ENCODE measurements at regions not wholly inside any gene's neighbourhood (a gene's known extent, or its start where the extent isn't known, plus 50 kb on each side); places are given as distances from the start of the nearest gene placed in this dataset.
"Not testable (repeated sequence)": the region's sequence is repeated elsewhere in the genome, so short reads cannot be mapped to it uniquely, and the experiment has no call there.

DNA sequence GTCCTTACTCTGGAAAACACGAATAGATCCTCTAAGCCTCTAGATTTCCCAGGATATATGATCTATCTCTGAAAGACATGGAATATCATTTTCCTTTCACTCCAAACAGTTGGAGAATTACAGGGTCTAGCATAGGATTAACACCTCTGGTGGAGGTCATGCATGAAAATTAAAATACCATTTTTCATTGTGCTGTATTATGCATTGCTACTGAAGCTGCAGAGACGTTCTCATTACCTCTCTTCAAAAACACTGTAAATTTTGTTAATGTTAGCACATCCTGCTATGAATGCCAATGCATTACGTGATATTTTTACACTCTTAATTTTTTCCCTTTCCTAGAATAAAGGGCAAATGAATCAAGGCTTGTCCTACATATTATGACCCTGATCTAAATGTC lies 558.6 kb downstream of the TBC1D32 start:
- H3K27ac ChIP-seq (ENCODE audit: low read depth, low read length): no peak overlapping the region
- CTCF ChIA-PET: no interaction called here
- POLR2A ChIA-PET: no interaction called here
- DNase-seq (ENCODE audit: low read depth, low spot score): no peak
- H3K27me3 ChIP-seq (ENCODE audit: control insufficient read depth, insufficient read depth, low read length): no peaks in the 10 kb centered on the region
- peaks cover 14% of the 10 kb centered on the region for H3K9me3 ChIP-seq (ENCODE audit: control insufficient read depth, insufficient read depth, low read length)
- H3K4me3 ChIP-seq (ENCODE audit: low read depth, low read length): no peak overlapping the region
- no peak for TF ChIP-seq CTCF (IDR thresholded peaks at IDR 0.05; ENCODE audit: low read depth, low read length)

- H3K27me3 ChIP-seq (ENCODE audit: control insufficient read depth, insufficient read depth, low read length): no peaks in the 10 kb centered on the region
- POLR2A ChIA-PET: no interaction called here
- no peak overlapping the region for H3K4me3 ChIP-seq (ENCODE audit: low read depth, low read length)
- peaks cover 10% of the 10 kb centered on the region; the same call in 1 of the 2 replicates for H3K9me3 ChIP-seq (ENCODE audit: control insufficient read depth, insufficient read depth, low read length)
- H3K27ac ChIP-seq (ENCODE audit: low read depth, low read length): no peak overlapping the region
- DNase-seq (ENCODE audit: low read depth, low spot score): no peak
- CTCF ChIA-PET: no interaction called here
- TF ChIP-seq CTCF (IDR thresholded peaks at IDR 0.05; ENCODE audit: low read depth, low read length): no peak
These were observed 560.0 kb downstream of the TBC1D32 start for GRCh38 chr6:120774275-120774674.

- H3K4me3 ChIP-seq (ENCODE audit: low read depth, low read length): no peak overlapping the region
- H3K9me3 ChIP-seq (ENCODE audit: control insufficient read depth, insufficient read depth, low read length): peaks cover 7% of the 10 kb centered on the region
- no peaks in the 10 kb centered on the region for H3K27me3 ChIP-seq (ENCODE audit: control insufficient read depth, insufficient read depth, low read length)
- DNase-seq (ENCODE audit: low read depth, low spot score): no peak
- no peak overlapping the region for H3K27ac ChIP-seq (ENCODE audit: low read depth, low read length)
- ChIA-PET CTCF (no interaction called here), POLR2A (no interaction called here)
- TF ChIP-seq CTCF (IDR thresholded peaks at IDR 0.05; ENCODE audit: low read depth, low read length): no peak
These were observed 563.3 kb downstream of the TBC1D32 start for GRCh38 chr6:120771019-120771418.

DNA sequence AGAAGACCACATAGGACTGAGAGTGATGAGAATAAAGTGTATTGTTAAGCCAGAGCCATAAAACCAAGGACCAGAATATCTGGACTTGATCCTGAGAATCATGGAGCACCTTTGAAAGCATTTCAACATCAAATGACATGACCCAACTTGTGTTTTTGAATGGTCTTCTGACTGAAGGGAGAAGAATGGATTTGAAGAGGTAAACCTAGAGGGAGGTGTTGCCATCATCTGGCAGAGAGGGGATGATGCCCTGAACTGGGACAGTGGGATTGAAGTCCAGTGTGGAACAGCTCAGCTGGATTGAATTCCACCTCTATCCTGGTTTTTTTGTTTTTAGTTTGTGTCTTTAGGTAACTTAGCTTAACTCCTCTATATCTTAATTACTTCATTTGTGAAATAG lies 570.0 kb downstream of the TBC1D32 start:
- no peak for DNase-seq (ENCODE audit: low read depth, low spot score)
- Histone ChIP-seq H3K27me3 (ENCODE audit: control insufficient read depth, insufficient read depth, low read length) (no peaks in the 10 kb centered on the region), H3K4me3 (ENCODE audit: low read depth, low read length) (no peak overlapping the region), H3K27ac (ENCODE audit: low read depth, low read length) (no peak overlapping the region), H3K9me3 (ENCODE audit: control insufficient read depth, insufficient read depth, low read length) (peaks cover 5% of the 10 kb centered on the region; the same call in 1 of the 2 replicates)
- CTCF ChIA-PET: no interaction called here
- no peak for TF ChIP-seq CTCF (IDR thresholded peaks at IDR 0.05; ENCODE audit: low read depth, low read length)
- POLR2A ChIA-PET: no interaction called here

DNA sequence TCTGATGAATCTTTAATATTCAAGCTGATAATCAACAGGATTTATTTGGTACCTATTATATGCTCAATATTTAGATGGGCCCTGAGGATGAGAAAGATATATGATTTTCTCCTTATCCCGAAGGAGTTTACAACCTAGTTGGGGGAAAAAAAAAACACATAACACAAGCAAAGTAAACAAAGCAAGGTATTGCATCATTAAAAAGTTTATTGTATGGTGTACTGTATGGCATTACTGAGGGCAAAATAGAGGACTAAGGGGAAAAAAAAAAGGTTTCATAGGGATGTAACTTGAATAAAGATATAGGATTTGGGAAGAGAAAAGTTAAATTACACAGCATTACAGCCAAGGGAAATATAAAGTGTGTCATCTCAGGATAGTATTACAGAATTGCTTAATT lies 574.7 kb downstream of the TBC1D32 start:
- peaks cover 3% of the 10 kb centered on the region; the same call in 1 of the 2 replicates for H3K9me3 ChIP-seq (ENCODE audit: control insufficient read depth, insufficient read depth, low read length)
- POLR2A ChIA-PET: no interaction called here
- H3K27ac ChIP-seq (ENCODE audit: low read depth, low read length): no peak overlapping the region
- DNase-seq (ENCODE audit: low read depth, low spot score): no peak
- TF ChIP-seq CTCF (IDR thresholded peaks at IDR 0.05; ENCODE audit: low read depth, low read length): no peak
- no peaks in the 10 kb centered on the region for H3K27me3 ChIP-seq (ENCODE audit: control insufficient read depth, insufficient read depth, low read length)
- H3K4me3 ChIP-seq (ENCODE audit: low read depth, low read length): no peak overlapping the region
- CTCF ChIA-PET: no interaction called here

DNA sequence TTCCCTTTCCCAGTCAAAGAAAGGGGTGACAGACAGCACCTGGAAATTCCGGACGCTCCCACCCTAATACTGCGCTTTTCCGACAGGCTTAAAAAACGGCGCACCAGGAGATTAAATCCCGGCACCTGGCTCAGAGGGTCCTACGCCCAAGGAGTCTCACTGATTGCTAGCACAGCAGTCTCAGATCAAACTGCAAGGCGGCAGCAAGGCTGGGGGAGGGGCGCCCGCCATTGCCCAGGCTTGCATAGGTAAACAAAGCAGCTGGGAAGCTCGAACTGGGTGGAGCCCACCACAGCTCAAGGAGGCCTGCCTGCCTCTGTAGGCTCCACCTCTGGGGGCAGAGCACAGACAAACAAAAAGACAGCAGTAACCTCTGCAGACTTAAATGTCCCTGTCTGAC lies 585.7 kb downstream of the TBC1D32 start:
- H3K9me3 ChIP-seq (ENCODE audit: control insufficient read depth, insufficient read depth, low read length); H3K4me3 ChIP-seq (ENCODE audit: low read depth, low read length); H3K27ac ChIP-seq (ENCODE audit: low read depth, low read length); H3K27me3 ChIP-seq (ENCODE audit: control insufficient read depth, insufficient read depth, low read length); CTCF ChIA-PET; POLR2A ChIA-PET; DNase-seq (ENCODE audit: low read depth, low spot score): not testable (repeated sequence)

All from AG04450 (cell line).